ENCODE measurements at regions not wholly inside any gene's neighbourhood (a gene's known extent, or its start where the extent isn't known, plus 50 kb on each side); places are given as distances from the start of the nearest gene placed in this dataset.

DNA sequence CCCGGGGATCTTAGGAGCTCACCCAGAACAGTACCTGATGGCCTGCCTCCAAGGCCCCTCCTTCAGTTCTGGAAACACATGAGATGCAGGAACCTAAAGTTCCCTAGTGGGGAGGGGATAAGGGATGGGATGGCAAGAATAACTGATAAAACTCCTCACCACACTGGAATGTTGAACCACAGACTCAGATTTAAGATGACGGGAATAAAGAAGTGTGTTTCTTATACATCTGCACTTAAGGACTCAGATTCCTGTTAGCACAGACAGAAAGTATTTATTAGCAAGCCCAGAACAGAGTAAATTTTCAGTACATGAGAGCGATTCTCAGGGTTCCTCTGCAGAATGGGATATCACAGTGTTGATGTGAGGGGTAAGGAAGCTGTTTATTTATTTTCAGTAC, 245.2 kb downstream of the TLE3 start:
- TF ChIP-seq, protein P1, sequence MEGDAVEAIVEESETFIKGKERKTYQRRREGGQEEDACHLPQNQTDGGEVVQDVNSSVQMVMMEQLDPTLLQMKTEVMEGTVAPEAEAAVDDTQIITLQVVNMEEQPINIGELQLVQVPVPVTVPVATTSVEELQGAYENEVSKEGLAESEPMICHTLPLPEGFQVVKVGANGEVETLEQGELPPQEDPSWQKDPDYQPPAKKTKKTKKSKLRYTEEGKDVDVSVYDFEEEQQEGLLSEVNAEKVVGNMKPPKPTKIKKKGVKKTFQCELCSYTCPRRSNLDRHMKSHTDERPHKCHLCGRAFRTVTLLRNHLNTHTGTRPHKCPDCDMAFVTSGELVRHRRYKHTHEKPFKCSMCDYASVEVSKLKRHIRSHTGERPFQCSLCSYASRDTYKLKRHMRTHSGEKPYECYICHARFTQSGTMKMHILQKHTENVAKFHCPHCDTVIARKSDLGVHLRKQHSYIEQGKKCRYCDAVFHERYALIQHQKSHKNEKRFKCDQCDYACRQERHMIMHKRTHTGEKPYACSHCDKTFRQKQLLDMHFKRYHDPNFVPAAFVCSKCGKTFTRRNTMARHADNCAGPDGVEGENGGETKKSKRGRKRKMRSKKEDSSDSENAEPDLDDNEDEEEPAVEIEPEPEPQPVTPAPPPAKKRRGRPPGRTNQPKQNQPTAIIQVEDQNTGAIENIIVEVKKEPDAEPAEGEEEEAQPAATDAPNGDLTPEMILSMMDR (IDR thresholded peaks at IDR 0.05; ENCODE audit: borderline replicate concordance, insufficient read depth, low read depth, low read length), result no peak

DNA sequence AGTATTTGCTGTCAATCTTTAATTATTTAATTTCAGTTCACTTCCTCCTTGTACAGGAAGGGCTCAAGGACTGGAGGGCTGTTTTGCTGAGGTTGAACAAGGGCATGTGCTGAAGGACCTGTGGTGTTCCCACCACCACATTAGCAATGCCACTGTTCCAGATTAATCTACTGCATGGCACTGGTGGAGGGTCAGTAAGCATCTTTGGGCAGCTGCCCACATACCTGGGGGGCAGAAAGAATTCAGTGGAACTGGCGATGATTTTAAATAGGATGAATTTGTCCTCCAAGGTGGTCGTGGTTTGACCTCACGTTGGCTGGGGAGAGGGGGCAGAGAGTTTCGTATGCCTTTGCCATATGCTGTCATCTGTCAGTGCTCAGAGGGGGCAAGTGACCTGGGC, 244.8 kb downstream of the TLE3 start:
- H3K4me3 ChIP-seq (ENCODE audit: low read depth, low read length), result no peak overlapping the region
- TF ChIP-seq, protein P1 (IDR thresholded peaks at IDR 0.05; ENCODE audit: borderline replicate concordance, insufficient read depth, low read depth, low read length), result no peak

More for the DNA sequence above, 245.2 kb downstream of the TLE3 start:
- no peak overlapping the region for H3K4me3 ChIP-seq (ENCODE audit: low read depth, low read length)

DNA sequence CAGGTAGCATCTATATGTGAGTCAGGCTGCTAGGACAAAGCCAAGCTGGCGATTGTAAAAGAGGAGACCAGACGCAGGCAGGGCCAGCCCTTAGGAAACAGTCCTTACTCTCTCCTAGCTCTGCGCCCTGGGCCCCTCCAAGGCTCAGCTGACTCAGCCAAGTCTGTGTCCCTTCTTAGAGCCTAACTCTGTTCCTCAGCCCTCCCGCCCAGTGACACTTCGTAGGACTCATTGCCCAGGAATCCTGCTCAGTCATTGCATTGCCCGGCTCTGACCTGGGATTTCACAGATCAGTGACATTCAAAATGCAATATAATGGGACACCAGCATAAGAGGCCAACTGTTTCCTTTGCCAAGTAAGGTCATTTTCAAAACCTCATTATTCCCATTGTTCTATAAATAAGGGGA, 244.2 kb downstream of the TLE3 start:
- TF ChIP-seq, protein P1 (IDR thresholded peaks at IDR 0.05; ENCODE audit: borderline replicate concordance, insufficient read depth, low read depth, low read length), result no peak
- H3K4me3 ChIP-seq (ENCODE audit: low read depth, low read length), result no peak overlapping the region

DNA sequence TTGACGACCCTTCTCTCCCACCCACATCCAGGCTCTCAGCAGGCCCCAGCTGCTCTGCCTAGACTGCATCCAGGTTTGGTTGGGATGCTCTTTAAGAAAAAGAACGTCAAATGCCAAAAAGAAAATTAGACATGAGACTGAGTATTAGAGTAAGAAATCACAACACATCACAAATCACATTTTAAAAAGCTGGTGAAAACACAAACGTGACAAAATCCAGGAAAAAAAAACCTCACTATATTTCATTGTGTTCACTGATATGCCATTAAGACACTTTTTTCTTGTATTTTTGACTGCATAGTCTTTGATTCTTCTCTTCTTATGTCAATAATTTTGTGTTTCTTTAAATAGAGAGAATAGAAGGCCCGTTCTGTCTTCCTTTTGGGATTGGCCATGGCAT, 243.7 kb downstream of the TLE3 start:
- TF ChIP-seq, protein P1 (IDR thresholded peaks at IDR 0.05; ENCODE audit: borderline replicate concordance, insufficient read depth, low read depth, low read length), result no peak
- H3K4me3 ChIP-seq (ENCODE audit: low read depth, low read length), result no peak overlapping the region

DNA sequence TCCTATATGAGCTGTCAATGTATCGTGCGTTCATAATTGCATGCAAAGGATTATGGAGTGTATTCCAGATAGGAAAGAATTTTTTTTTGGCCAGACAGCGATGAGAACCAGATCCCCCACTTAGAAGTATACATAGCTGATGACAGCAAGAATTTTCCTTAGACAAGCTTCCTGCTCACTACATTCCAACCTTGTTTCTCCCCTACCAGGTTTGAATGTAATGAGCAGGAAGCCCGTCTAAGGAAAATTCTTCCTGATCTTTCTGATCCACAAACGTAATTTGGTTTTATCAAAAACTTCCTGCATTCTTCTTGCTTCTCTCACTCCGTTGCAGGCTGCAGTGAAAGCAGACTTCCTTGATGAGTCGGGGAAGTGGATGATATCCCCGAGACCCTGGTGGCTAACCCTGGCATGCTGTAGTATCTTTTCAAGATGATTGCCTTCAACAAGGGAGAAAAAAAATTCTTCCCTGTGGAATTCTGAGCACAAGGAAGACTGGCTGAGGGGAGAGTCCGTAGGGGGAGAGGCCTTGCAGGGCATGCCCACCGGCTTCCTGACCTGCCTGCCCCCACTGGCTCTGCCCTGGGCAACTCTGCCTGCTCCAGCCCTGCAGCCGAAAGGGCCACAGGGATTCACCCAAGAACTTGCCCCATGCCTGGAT, 243.1 kb downstream of the TLE3 start:
- TF ChIP-seq, protein P1 (IDR thresholded peaks at IDR 0.05; ENCODE audit: borderline replicate concordance, insufficient read depth, low read depth, low read length), result no peak
- H3K4me3 ChIP-seq (ENCODE audit: low read depth, low read length), result no peak overlapping the region

DNA sequence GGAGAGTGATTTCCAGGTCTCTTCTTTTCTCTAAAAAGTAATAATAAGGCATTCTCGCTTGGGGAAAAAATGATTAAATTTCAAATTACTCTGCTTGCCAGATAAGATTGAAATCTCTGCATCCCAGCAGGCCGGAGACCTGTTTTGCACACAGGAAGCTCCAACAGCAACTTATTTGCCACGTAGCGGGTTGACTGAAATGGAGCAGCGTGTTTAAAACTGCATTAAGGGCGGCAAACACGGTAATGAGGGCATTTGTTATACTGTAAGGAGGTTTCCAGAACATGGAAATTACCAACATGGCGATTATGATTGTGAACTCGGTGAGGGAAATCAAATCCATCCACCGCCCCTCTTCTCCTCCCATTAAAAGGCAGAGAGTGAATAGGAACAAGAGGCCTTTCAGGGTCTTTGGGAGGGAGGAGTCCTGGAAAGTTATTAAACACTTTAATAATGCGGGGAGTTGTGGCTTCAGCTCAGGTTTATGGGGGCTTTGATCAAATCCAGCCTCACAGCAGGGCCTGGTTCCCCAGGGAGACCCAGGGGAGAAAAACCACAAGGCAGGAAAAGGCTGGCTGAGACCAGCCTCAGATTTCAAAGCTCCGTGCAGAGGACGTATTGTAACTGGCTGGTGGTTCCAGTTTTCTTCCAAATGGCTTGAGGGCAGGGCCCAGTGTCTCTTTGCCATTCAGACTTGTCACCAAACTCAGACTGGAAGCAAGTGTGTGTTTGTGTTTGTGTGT, 242.3 kb downstream of the TLE3 start:
- H3K4me3 ChIP-seq (ENCODE audit: low read depth, low read length), result no peak overlapping the region
- TF ChIP-seq, protein P1 (IDR thresholded peaks at IDR 0.05; ENCODE audit: borderline replicate concordance, insufficient read depth, low read depth, low read length), result no peak

DNA sequence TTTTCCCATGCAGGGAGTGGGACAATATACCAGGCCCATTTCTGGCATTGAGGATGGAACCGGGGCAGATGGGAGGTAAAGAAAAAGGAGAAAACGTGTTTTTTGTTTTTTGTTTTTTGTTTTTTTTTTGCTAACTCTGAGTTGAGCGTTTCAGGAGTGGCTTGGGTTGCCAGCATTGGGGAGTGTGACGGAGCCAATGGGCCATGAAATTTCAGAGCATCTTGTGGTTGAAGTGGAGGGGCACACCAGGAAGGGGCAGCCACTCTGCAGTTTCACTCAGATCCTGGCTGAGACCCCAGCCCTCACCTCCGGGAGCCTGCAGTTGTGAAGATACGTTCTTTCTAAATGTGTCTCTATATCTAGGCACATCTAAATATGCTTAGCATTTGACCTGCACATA, 240.5 kb downstream of the TLE3 start:
- H3K4me3 ChIP-seq (ENCODE audit: low read depth, low read length), result no peak overlapping the region
- TF ChIP-seq, protein P1 (IDR thresholded peaks at IDR 0.05; ENCODE audit: borderline replicate concordance, insufficient read depth, low read depth, low read length), result no peak
